Trophoblast cell (in vitro differentiated cells and primary cell): ENCODE measurements at regions not wholly inside any gene's neighbourhood (a gene's known extent, or its start where the extent isn't known, plus 50 kb on each side); places are given as distances from the start of the nearest gene placed in this dataset.

ENCODE experiments used
- DNase-seq, 2 donors: peaks; one replicate each; pipeline ENCODE4 v3.0.0-alpha.2; 2016
- H2AFZ ChIP-seq: 2 replicates; pipeline ENCODE4 v1.6.1; 2013; ENCODE audit warnings: low read length, moderate library complexity, mild to moderate bottlenecking; ENCODE audit not compliant: insufficient read depth, poor library complexity
- H2AK5ac ChIP-seq: 2 replicates; pipeline ENCODE4 v1.6.1; 2013; ENCODE audit warnings: mild to moderate bottlenecking, low read length
- H2BK120ac ChIP-seq: 2 replicates; pipeline ENCODE4 v1.6.1; 2013; ENCODE audit warnings: low read length, mild to moderate bottlenecking, moderate library complexity; ENCODE audit not compliant: insufficient read depth, poor library complexity
- H2BK12ac ChIP-seq: 2 replicates; pipeline ENCODE4 v1.6.1; 2013; ENCODE audit warnings: mild to moderate bottlenecking, low read length, moderate library complexity
- H2BK5ac ChIP-seq: 2 replicates; pipeline ENCODE4 v1.6.1; 2013; ENCODE audit warnings: low read length, low read depth, moderate library complexity, mild to moderate bottlenecking; ENCODE audit not compliant: poor library complexity
- H3K14ac ChIP-seq: 2 replicates; pipeline ENCODE4 v1.6.1; 2013; ENCODE audit warnings: mild to moderate bottlenecking, low read length
- H3K18ac ChIP-seq: 2 replicates; pipeline ENCODE4 v1.6.1; 2013; ENCODE audit warnings: mild to moderate bottlenecking, low read length
- H3K23ac ChIP-seq: 2 replicates; pipeline ENCODE4 v1.6.1; 2013; ENCODE audit warnings: low read length
- H3K27ac ChIP-seq: 2 replicates; pipeline ENCODE4 v1.5.1; 2013; ENCODE audit warnings: low read depth, mild to moderate bottlenecking, inconsistent platforms, low read length, moderate library complexity
- H3K27me3 ChIP-seq: 2 replicates; pipeline ENCODE4 v1.6.1; 2013; ENCODE audit warnings: inconsistent platforms, mild to moderate bottlenecking, low read length, moderate library complexity; ENCODE audit not compliant: insufficient read depth
- H3K36me3 ChIP-seq, 2 experiments: 1 replicate in 1 of 2; 2 replicates in 1 of 2; pipeline ENCODE4 v1.6.1; 2013; ENCODE audit warnings: low read length in 2 of 2, mild to moderate bottlenecking in 2 of 2, moderate library complexity in 1 of 2; ENCODE audit not compliant: insufficient read depth in 2 of 2, control insufficient read depth in 1 of 2
- H3K4ac ChIP-seq: 2 replicates; pipeline ENCODE4 v1.6.1; 2013; ENCODE audit warnings: low read depth, mild to moderate bottlenecking, low read length, moderate library complexity
- H3K4me1 ChIP-seq, 2 experiments: 1 replicate in 1 of 2; 2 replicates in 1 of 2; pipeline ENCODE4 v1.6.1; 2013; ENCODE audit warnings: low read length in 2 of 2, mild to moderate bottlenecking in 2 of 2, moderate library complexity in 1 of 2; ENCODE audit not compliant: insufficient read depth in 2 of 2, control insufficient read depth in 1 of 2
- H3K4me2 ChIP-seq: 2 replicates; pipeline ENCODE4 v1.6.1; 2013; ENCODE audit warnings: inconsistent platforms, mild to moderate bottlenecking, low read length, moderate library complexity
- H3K4me3 ChIP-seq: 2 replicates; pipeline ENCODE4 v1.5.1; 2013; ENCODE audit warnings: mild to moderate bottlenecking, low read depth, low read length, inconsistent platforms
- H3K79me1 ChIP-seq: one replicate; pipeline ENCODE4 v1.6.1; 2013; ENCODE audit warnings: low read length
- H3K79me2 ChIP-seq: 2 replicates; pipeline ENCODE4 v1.6.1; 2013; ENCODE audit warnings: low read length, mild to moderate bottlenecking; ENCODE audit not compliant: control insufficient read depth, insufficient read depth, poor library complexity
- H3K9ac ChIP-seq: 2 replicates; pipeline ENCODE4 v1.6.1; 2013; ENCODE audit warnings: mild to moderate bottlenecking, low read length
- H3K9me3 ChIP-seq: 2 replicates; pipeline ENCODE4 v1.6.1; 2013; ENCODE audit warnings: low read depth, mild to moderate bottlenecking, control low read depth, inconsistent platforms, low read length; ENCODE audit not compliant: insufficient read depth
- H4K12ac ChIP-seq: 2 replicates; pipeline ENCODE4 v1.6.1; 2013; ENCODE audit warnings: low read depth, mild to moderate bottlenecking, low read length, moderate library complexity
- H4K8ac ChIP-seq: 2 replicates; pipeline ENCODE4 v1.6.1; 2013; ENCODE audit warnings: low read depth, mild to moderate bottlenecking, low read length, moderate library complexity
- H4K91ac ChIP-seq: one replicate; pipeline ENCODE4 v1.6.1; 2013; ENCODE audit warnings: low read depth, mild to moderate bottlenecking, low read length, moderate library complexity
- WGBS: extraction: QIAGEN DNeasy Blood & Tissue Kit; methylation state at CpG from one replicate; pipeline ENCODE4 v1.1.7; 2013; ENCODE audit warnings: missing lambda C conversion rate; ENCODE audit not compliant: insufficient read length, insufficient coverage; ENCODE audit errors: extremely low coverage; 5-methylcytosine and 5-hydroxymethylcytosine counted together

GRCh38 chr18:41647914-41648313, 307.1 kb upstream of the PIK3C3 start:
- Histone ChIP-seq H2BK120ac (no peak overlapping the region), H3K9me3 (no peaks in the 10 kb centered on the region), H3K79me2 (no peaks in the 10 kb centered on the region), H3K18ac (no peak overlapping the region), H3K23ac (no peak overlapping the region), H3K14ac (no peak overlapping the region), H3K27me3 (no peaks in the 10 kb centered on the region), H2BK12ac (no peak overlapping the region), H4K8ac (no peak overlapping the region), H3K79me1 (no peaks in the 10 kb centered on the region), H2BK5ac (no peak overlapping the region), H3K4me1 (no peaks in the 10 kb centered on the region), H3K4me2 (no peak overlapping the region), H3K4me3 (no peak overlapping the region), H3K9ac (no peak overlapping the region), H4K91ac (no peak overlapping the region), H3K4ac (no peak overlapping the region), H4K12ac (no peak overlapping the region), H3K36me3 (no peaks in the 10 kb centered on the region), H2AFZ (no peak overlapping the region), H3K27ac (no peak overlapping the region), H2AK5ac (no peak overlapping the region)
- DNase-seq: no peak
- no CpG with 5 or more reads among the region's 2 CpGs for WGBS

GRCh38 chr18:41646915-41647620, 308.0 kb upstream of the PIK3C3 start:
- Histone ChIP-seq H3K79me2 (no peaks in the 10 kb centered on the region), H4K12ac (no peak overlapping the region), H3K14ac (no peak overlapping the region), H4K8ac (no peak overlapping the region), H2AK5ac (no peak overlapping the region), H3K4me2 (no peak overlapping the region), H3K79me1 (no peaks in the 10 kb centered on the region), H2BK12ac (no peak overlapping the region), H3K9ac (peak overlapping the region; percentile 63), H3K4me3 (no peak overlapping the region), H3K4me1 (no peaks in the 10 kb centered on the region), H3K27me3 (no peaks in the 10 kb centered on the region), H3K27ac (no peak overlapping the region), H2BK120ac (no peak overlapping the region), H4K91ac (no peak overlapping the region), H3K23ac (no peak overlapping the region), H2AFZ (no peak overlapping the region), H2BK5ac (no peak overlapping the region), H3K36me3 (no peaks in the 10 kb centered on the region), H3K18ac (no peak overlapping the region), H3K9me3 (no peaks in the 10 kb centered on the region), H3K4ac (no peak overlapping the region)
- no CpG with 5 or more reads among the region's 11 CpGs for WGBS
- DNase-seq: no peak

- WGBS: no CpG with 5 or more reads among the region's 1 CpG
These were observed 309.3 kb upstream of the PIK3C3 start for GRCh38 chr18:41645589-41646360.

GRCh38 chr18:41644466-41644865, 310.6 kb upstream of the PIK3C3 start:
- Histone ChIP-seq H4K8ac (no peak overlapping the region), H3K4me3 (no peak overlapping the region), H3K14ac (no peak overlapping the region), H3K18ac (no peak overlapping the region), H2AFZ (no peak overlapping the region), H3K27me3 (no peaks in the 10 kb centered on the region), H3K36me3 (no peaks in the 10 kb centered on the region), H2AK5ac (no peak overlapping the region), H2BK120ac (no peak overlapping the region), H2BK5ac (no peak overlapping the region), H3K23ac (no peak overlapping the region), H2BK12ac (no peak overlapping the region), H3K9ac (no peak overlapping the region), H3K4ac (no peak overlapping the region), H3K79me2 (no peaks in the 10 kb centered on the region), H4K91ac (no peak overlapping the region), H3K4me1 (no peaks in the 10 kb centered on the region), H3K79me1 (no peaks in the 10 kb centered on the region), H3K27ac (no peak overlapping the region), H3K4me2 (no peak overlapping the region), H4K12ac (no peak overlapping the region), H3K9me3 (no peaks in the 10 kb centered on the region)
- no CpG with 5 or more reads among the region's 1 CpG for whole genome bisulfite sequencing
- DNase-seq: no peak

More at GRCh38 chr18:41645589-41646360, 309.3 kb upstream of the PIK3C3 start:
- no peak overlapping the region for H2BK120ac ChIP-seq
- H3K79me2 ChIP-seq: no peaks in the 10 kb centered on the region
- H2AK5ac ChIP-seq: no peak overlapping the region
- no peak overlapping the region for H2AFZ ChIP-seq
- H3K23ac ChIP-seq: no peak overlapping the region
- H4K8ac ChIP-seq: no peak overlapping the region
- H3K9me3 ChIP-seq: no peaks in the 10 kb centered on the region
- no peaks in the 10 kb centered on the region for H3K36me3 ChIP-seq
- H3K79me1 ChIP-seq: no peaks in the 10 kb centered on the region
- H3K4me2 ChIP-seq: no peak overlapping the region
- no peak overlapping the region for H3K18ac ChIP-seq
- H3K4ac ChIP-seq: no peak overlapping the region
- no peaks in the 10 kb centered on the region for H3K27me3 ChIP-seq
- H3K4me1 ChIP-seq: no peaks in the 10 kb centered on the region
- no peak overlapping the region for H3K27ac ChIP-seq
- H3K9ac ChIP-seq: no peak overlapping the region
- no peak overlapping the region for H2BK12ac ChIP-seq
- H4K12ac ChIP-seq: no peak overlapping the region
- H3K14ac ChIP-seq: no peak overlapping the region
- no peak overlapping the region for H4K91ac ChIP-seq
- no peak for DNase-seq
- H3K4me3 ChIP-seq: no peak overlapping the region
- H2BK5ac ChIP-seq: no peak overlapping the region
